Pancreas (tissue), 10 donors: ENCODE measurements at regions not wholly inside any gene's neighbourhood (a gene's known extent, or its start where the extent isn't known, plus 50 kb on each side); places are given as distances from the start of the nearest gene placed in this dataset.

Experiments
- ATAC-seq, 4 donors: fragments of 200-7000 bp; cut with Tn5 transposase; one replicate each; pipeline versions ENCODE4 v1.8.0 to v1.9.1; 2020; ENCODE audit warnings: mild to moderate bottlenecking in 4 of 4, moderate library complexity in 4 of 4
- DNase-seq, 6 donors: peaks; one replicate each; pipeline ENCODE4 v3.0.0-alpha.2; 2020
- FAIRE-seq: peaks from 2 replicates; lab custom pipeline; 2012; peaks lifted over from hg19 to GRCh38; lab: Jason Lieb, UNC
- H3K27ac ChIP-seq, 4 donors: fragments of 200-600 bp; sonication (generic); 1 replicate in 3 of 4; 2 replicates in 1 of 4; pipeline versions ENCODE4 v1.5.0 to v1.8.0; 2020
- H3K27me3 ChIP-seq, 4 donors: fragments of 200-600 bp; one replicate each; pipeline ENCODE4 v1.8.0; 2021
- H3K36me3 ChIP-seq, 3 donors: fragments of 200-600 bp; sonication (generic) in 1 of 3; one replicate each; pipeline versions ENCODE4 v1.5.0 to v1.8.0; 2020 to 2021
- H3K4me1 ChIP-seq, 3 donors: fragments of 200-600 bp; one replicate each; pipeline ENCODE4 v1.8.0; 2021
- H3K4me3 ChIP-seq, 4 donors: fragments of 200-600 bp; sonication (generic) in 2 of 4; one replicate each; pipeline versions ENCODE4 v1.5.0 to v1.8.0; 2020 to 2021
- H3K9me3 ChIP-seq, 4 donors: fragments of 200-600 bp; one replicate each; pipeline ENCODE4 v1.8.0; 2021
- CTCF ChIP-seq, 4 donors: fragments of 200-600 bp; sonication (generic) in 3 of 4; IDR thresholded peaks; one replicate each; pipeline versions ENCODE4 v1.5.0 to v1.8.0; 2021; ENCODE audit warnings: antibody characterized with exemption in 4 of 4
- WGBS, 2 donors: extraction: QIAGEN DNeasy Blood & Tissue Kit; methylation state at CpG; one replicate each; pipeline ENCODE4 v1.1.7; 2013; 5-methylcytosine and 5-hydroxymethylcytosine counted together
- intact Hi-C, 3 donors: fragments of 100-400 bp; cut with DNase I; formaldehyde crosslinking; loops; one replicate each; pipeline versions ENCODE4 v1.11.1 to v1.14.2; 2022
- donor health status: healthy with polysubstance abuse.
- donor health status: DM: no; HTN: no; CAD: no; lungs with moderate emphysema.
- donor health status: DM: no; HTN: no; CAD: no.
- donor health status: control.
- donor health status: control.
- donor health status: Bipolar disorder and iron deficiency.
- donor health status: DM: yes; HTN: yes; CAD: no.
- donor health status: DM: no; HTN: no; CAD: no.
- donor health status: DM: no; HTN: no; CAD: no.
- donor health status: DM: yes; HTN: yes; CAD: no.

GRCh38 chr2:67985586-67985985 is 77.2 kb downstream of the C1D start:
- no peak for DNase-seq
- H3K27me3 ChIP-seq: no peaks in the 10 kb centered on the region
- no peak for FAIRE-seq
- intact Hi-C loops: no loop called here
- H3K27ac ChIP-seq: no peak overlapping the region
- no peaks in the 10 kb centered on the region for H3K36me3 ChIP-seq
- ATAC-seq: no peak
- no peak overlapping the region for H3K4me3 ChIP-seq
- H3K4me1 ChIP-seq: no peaks in the 10 kb centered on the region
- no peak for TF ChIP-seq CTCF (IDR thresholded peaks at IDR 0.05)
- peaks cover 0 to 4% (median 0%) of the 10 kb centered on the region in 4 donors for H3K9me3 ChIP-seq
- WGBS, 2 donors: 78 to 84% methylated on average over 2 of the region's 2 CpGs

GRCh38 chr2:67986258-67986657 is 76.5 kb downstream of the C1D start:
- no peaks in the 10 kb centered on the region for H3K9me3 ChIP-seq
- no peak overlapping the region for H3K4me3 ChIP-seq
- intact Hi-C loops: no loop called here
- H3K27me3 ChIP-seq: no peaks in the 10 kb centered on the region
- TF ChIP-seq CTCF (IDR thresholded peaks at IDR 0.05): no peak
- H3K4me1 ChIP-seq: no peaks in the 10 kb centered on the region
- no peak for DNase-seq
- 77 to 94% methylated on average over 2 of the region's 2 CpGs for WGBS, 2 donors
- ATAC-seq: no peak
- no peak overlapping the region for H3K27ac ChIP-seq
- H3K36me3 ChIP-seq: no peaks in the 10 kb centered on the region
- no peak for FAIRE-seq
